GM21619 (cell line): ENCODE measurements at regions not wholly inside any gene's neighbourhood (a gene's known extent, or its start where the extent isn't known, plus 50 kb on each side); places are given as distances from the start of the nearest gene placed in this dataset.
"Not testable (repeated sequence)": the region's sequence is repeated elsewhere in the genome, so short reads cannot be mapped to it uniquely, and the experiment has no call there.

Source experiments
- ATAC-seq: cut with Tn5 transposase; IDR thresholded peaks from one replicate; pipeline ENCODE4 v1.9.1; 2021; ENCODE audit not compliant: unreplicated experiment

DNA sequence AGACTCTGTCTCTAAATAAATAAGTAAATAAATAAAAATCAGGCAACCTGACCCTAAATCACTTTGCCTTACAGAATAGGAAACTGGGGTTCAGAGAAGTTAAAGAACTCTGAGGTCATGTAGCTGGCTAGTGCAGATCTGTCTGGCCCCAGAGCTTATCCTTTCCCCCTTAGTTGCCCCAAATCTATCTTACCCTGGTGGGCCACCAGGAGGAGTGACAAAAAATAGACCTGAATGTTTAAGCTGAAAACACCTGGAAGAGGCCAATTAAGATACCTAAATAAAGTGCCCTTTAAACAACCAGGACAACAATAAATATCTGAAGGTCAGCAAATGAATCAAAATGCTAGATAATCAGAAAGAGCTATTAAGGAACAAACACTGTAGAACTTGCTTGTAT is 59.7 kb downstream of the TEX35 start:
- ATAC-seq: no peak

- ATAC-seq: peak; percentile 71
Measured at GRCh38 chr1:178573330-178573729, 60.4 kb downstream of the TEX35 start.

GRCh38 chr1:178574345-178574744 is 61.4 kb downstream of the TEX35 start:
- ATAC-seq: no peak

GRCh38 chr1:178575611-178576361 is 62.9 kb downstream of the TEX35 start:
- peak; percentile 29 for ATAC-seq

DNA sequence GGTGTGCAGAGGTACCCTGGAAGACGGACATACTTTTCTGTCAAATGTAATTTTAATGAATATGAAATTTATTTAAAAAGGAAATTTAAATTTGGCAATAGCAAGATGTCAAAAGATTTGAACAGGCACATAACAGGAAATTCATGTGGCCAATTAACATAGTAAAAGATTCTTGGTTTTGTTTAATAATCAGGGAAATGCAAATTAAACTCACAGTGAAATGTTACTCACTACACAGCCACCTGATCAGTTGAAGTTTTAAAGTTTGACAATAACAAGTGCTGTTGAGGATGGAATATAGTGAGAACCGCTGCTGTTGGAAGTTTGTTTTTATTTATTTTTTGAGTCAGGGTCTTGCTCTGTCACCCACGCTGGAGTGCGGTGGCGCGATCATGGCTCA is 63.9 kb downstream of the TEX35 start:
- no peak for ATAC-seq

GRCh38 chr1:178577882-178578281 is 65.0 kb downstream of the TEX35 start:
- no peak for ATAC-seq

- no peak for ATAC-seq
Measured at GRCh38 chr1:178578541-178578940, 65.6 kb downstream of the TEX35 start.

DNA sequence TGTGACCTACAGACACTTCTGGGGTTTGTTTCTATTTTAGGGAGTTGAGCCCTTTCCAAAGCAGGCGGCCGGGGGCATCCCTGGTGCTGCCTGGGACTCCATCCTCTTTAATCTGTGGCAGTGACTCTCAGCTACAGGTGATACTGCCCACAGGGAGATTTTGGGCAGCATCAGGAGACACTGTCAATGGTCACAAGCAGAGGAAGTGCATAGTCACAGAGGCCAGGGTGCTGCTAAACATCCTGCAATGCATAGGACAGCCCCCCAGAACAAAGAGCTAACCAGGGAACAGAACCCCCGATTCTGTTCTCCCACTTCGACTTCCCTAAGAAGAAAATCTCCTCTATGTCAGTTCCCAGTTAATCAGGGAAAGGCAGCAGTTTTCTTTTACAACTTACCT is 66.2 kb downstream of the TEX35 start:
- ATAC-seq: no peak

- peak; percentile 52 for ATAC-seq
Measured at GRCh38 chr1:178579562-178579961, 66.7 kb downstream of the TEX35 start.

- ATAC-seq: no peak
Measured at GRCh38 chr1:178580096-178580495, 67.2 kb downstream of the TEX35 start.

DNA sequence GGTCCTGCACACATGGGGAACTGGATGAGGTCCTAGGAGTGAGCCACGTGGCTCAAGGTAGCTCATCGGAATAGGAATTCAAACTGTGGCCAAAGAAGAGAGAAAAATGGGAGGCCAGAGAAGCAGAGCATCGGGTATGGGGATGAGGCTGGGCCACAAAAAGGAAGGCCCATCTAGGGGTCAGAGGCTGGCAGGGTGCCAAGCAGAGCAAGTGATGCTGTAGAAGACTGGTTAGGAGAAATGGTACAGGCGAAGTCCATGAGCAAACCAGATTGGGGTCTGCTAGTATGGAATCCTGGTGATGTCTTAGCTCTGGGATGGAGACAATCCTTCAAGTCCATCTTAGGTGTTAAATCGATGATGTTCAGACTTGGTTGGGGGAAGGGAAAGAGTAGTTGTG is 68.0 kb downstream of the TEX35 start:
- no peak for ATAC-seq

DNA sequence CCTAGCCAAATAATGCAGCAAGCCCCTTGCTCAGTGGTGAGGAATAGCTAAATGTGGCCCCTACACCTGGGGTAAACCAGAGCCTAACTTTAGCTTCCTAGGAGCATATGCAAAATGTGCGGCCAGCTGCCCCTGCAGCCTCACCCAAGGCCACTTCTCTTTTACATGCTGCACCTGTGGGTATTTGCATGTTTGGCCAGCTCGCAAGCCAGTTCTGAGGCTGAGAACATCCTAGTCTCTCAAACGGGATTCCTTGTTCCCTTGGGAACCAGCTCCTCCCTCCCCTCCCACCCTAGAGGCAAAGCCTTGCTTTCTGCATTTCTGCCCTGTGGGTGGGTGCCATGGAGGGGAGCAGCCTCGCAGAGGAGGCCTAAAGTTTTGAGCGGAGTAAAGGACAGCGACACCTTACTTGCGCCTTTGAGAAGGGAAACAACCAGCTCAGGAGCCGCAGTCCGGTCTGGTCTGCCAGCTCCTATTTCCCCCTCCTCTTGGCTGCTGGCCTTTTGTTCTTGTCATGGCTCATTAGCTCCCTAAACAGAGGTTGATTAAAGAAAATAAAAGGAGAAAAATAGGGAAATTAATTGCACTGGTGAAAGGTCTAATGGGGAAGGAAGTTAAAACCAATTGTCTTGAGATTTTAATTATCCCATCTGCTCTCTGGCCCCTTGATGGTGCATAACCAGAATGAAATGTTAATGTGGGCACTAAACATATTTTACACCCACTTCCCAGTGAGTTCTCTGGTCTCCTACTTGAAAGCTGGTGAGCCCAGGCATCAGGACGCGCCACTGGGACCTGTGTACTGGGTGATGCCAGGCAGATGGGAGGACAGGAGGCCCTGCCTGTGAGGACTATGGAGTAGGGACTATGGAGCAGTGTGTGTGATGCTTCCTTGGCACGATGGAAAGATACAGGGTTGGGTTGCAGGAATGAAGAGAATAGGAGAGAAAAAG is 68.7 kb downstream of the TEX35 start:
- peak; percentile 76 for ATAC-seq

GRCh38 chr1:178587096-178587495 is 74.2 kb downstream of the TEX35 start:
- no peak for ATAC-seq

DNA sequence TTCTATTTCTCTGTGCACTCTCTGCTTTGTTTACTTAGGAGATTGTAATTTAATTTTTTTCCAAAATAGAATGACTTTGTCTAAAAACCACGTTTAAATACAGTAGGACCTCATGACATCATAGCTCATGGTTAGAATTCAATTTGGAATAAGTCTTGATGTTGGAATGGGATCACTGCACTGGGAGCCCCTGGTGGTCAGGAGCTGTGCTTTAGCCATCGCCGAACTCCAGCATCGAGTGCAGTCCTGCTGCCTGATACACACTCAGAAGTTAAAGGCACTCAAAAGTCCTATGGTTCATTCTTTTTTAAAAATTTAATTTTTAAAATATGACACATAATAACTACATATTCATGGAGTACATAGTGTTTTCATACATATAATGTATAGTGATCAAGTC is 75.1 kb downstream of the TEX35 start:
- ATAC-seq: no peak

GRCh38 chr1:178589042-178589441 is 76.1 kb downstream of the TEX35 start:
- ATAC-seq: not testable (repeated sequence)

DNA sequence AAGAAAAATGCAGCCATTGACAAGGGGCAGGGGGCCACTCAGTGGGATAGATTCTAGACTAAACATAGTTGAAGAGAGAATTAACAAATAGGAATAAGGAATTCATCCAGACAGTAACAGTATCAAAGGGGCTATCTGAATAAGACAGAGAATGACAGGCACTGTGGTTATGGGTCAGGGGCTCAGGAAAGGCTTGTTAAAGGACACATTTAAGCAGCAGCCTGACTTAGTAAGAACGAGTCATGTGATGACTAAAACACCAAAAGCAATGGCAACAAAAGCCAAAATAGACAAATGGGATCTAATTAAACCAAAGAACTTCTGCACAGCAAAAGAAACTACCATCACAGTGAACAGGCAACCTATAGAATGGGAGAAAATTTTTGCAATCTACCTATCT is 78.9 kb downstream of the TEX35 start:
- not testable (repeated sequence) for ATAC-seq

DNA sequence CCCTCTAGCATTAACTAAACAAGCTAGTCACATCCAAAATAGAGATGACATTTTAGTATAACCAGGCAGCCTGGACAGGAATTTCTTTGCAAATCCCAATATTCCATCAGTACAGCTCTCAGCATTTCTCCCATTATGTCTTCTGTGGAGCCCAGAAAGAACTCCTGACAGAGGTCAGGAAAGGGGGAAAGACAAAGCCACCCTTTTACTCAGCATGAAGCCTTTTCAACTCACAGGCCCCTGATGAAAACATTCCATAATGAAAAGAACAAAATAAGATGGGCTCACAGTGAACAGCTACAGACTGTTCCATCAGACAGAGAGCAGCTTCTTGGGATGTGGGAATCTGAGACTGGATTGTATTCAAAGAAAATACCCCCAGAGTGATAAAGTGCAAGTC is 80.6 kb downstream of the TEX35 start:
- ATAC-seq: no peak

DNA sequence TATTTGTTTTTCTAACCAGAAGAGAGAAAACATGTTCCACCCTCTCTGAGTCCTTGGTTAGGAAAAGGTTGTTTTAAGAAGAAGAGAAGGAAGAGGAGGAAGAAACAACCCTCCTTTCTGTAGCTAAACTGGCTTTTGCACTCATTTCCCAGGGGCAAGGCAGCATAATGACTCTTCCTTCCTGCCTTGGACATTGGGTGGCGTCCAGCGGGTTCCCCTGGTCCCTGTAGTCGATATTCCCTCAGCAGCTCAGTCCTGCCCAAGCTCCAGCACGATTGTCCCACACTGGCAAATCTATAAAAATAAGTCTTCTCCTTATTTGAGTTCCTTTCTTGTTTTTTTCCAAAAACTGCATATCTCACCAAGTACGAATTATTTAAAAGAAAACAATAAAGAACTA is 81.2 kb downstream of the TEX35 start:
- no peak for ATAC-seq

DNA sequence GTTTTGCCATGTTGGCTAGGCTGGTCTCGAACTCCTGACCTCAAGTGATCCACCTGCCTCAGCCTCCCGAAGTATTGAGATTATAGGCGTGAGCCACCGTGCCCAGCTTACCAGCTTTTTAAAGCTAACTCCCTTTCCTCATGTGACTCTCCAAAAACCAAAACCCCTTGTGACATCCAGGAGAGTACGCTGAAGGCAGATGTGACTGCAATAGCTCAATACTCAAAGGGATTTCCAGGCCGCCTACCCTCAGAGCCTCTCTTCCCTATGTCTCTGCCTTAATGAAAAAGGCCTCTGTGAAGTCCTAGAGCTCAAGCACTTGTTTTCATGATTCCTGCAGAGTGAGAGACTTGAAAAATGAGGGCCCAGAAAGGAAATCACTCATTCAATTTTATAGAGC is 82.6 kb downstream of the TEX35 start:
- ATAC-seq: no peak

DNA sequence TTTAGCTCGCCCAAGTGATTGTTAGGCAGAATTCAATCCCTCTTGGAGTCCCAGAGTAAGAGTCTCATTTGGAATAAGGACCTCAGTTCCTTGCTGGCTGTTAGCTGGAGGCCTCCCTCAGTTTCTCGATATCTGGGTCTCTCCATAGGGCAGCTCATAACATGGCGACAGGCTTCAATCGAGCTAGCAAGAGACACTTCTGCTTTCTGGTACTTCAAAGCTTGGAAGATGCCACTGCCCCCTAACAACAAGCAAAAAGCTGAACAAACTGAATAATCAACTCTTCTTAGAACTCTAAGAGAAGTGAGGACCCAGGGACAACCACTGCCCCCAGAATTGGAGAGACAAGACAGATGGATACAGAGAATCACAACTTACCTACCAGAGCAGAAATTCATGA is 86.2 kb downstream of the TEX35 start:
- no peak for ATAC-seq

- ATAC-seq: peak; percentile 87
Measured at GRCh38 chr1:178599745-178600144, 86.8 kb downstream of the TEX35 start.

DNA sequence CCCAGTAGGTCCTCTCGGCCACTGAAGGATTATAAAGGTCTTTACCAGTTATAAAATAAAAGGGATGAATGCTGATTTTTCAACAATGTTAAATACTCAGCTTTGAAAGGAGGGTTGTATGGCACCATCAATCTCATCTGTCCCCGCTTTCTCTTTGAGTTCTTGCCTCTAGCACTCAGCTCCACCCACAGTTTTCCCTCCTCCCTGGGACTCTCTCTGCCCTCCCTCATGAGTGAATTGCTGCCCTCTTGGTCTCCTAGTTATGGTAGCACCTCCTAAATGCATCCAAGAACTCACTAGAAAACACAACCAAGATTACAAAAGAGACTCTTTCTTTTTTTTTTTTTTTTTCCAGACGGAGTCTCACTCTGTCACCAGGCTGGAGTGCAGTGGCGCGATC is 91.0 kb downstream of the TEX35 start:
- no peak for ATAC-seq
